HepG2 (cell line): ENCODE measurements at regions not wholly inside any gene's neighbourhood (a gene's known extent, or its start where the extent isn't known, plus 50 kb on each side); places are given as distances from the start of the nearest gene placed in this dataset.

Experiments
- FOSL1 ChIP-seq: sonication (generic); formaldehyde crosslinking; IDR thresholded peaks from 2 replicates; pipeline ENCODE4 v1.9.0; 2021; ENCODE audit warnings: missing genetic modification reagents, borderline replicate concordance
- FOSL2 ChIP-seq: sonication (generic); formaldehyde crosslinking; IDR thresholded peaks from 2 replicates; pipeline ENCODE4 v1.4.0; 2020; ENCODE audit warnings: missing genetic modification reagents
- GABPB1 ChIP-seq: IDR thresholded peaks from 2 replicates; pipeline ENCODE4 v1.6.1; 2016; ENCODE audit warnings: mild to moderate bottlenecking, missing genetic modification reagents, moderate library complexity, missing compliant biosample characterization
- HDAC2 ChIP-seq: sonication (generic); formaldehyde crosslinking; IDR thresholded peaks from 2 replicates; pipeline ENCODE4 v1.4.0; 2020; ENCODE audit warnings: missing genetic modification reagents
- HHEX ChIP-seq: IDR thresholded peaks from 2 replicates; pipeline ENCODE4 v1.6.1; 2016; ENCODE audit warnings: control low read depth
- LBX2 ChIP-seq: sonication (generic); formaldehyde crosslinking; IDR thresholded peaks from 2 replicates; pipeline ENCODE4 v1.5.0; 2020; ENCODE audit warnings: missing genetic modification reagents, mild to moderate bottlenecking, borderline replicate concordance
- SUZ12 ChIP-seq: fragments of 150-350 bp; IDR thresholded peaks from 2 replicates; pipeline ENCODE4 v1.6.1; 2014; ENCODE audit warnings: low read depth, low read length
- TCF7 ChIP-seq: sonication (generic); IDR thresholded peaks from 2 replicates; pipeline ENCODE4 v1.6.1; 2016; ENCODE audit warnings: antibody characterized with exemption, low read depth
- THAP8 ChIP-seq: sonication (generic); formaldehyde crosslinking; IDR thresholded peaks from 2 replicates; pipeline ENCODE4 v1.5.1; 2020; ENCODE audit warnings: missing genetic modification reagents, mild to moderate bottlenecking, borderline replicate concordance
- THRA ChIP-seq: sonication (generic); formaldehyde crosslinking; IDR thresholded peaks from 2 replicates; pipeline ENCODE4 v1.4.0; 2020; ENCODE audit warnings: missing genetic modification reagents, borderline replicate concordance
- TOPORS ChIP-seq: sonication (generic); formaldehyde crosslinking; IDR thresholded peaks from 2 replicates; pipeline ENCODE4 v1.8.0; 2023; ENCODE audit warnings: mild to moderate bottlenecking, missing genetic modification reagents
- ZBTB46 ChIP-seq: sonication (generic); formaldehyde crosslinking; IDR thresholded peaks from 2 replicates; pipeline ENCODE4 v1.4.0; 2020; ENCODE audit warnings: mild to moderate bottlenecking, missing genetic modification reagents, borderline replicate concordance
- ZNF230 ChIP-seq: sonication (generic); formaldehyde crosslinking; IDR thresholded peaks from 2 replicates; pipeline ENCODE4 v1.4.0; 2020; ENCODE audit warnings: mild to moderate bottlenecking, missing genetic modification reagents
- ZNF431 ChIP-seq: sonication (generic); formaldehyde crosslinking; IDR thresholded peaks from 2 replicates; pipeline ENCODE4 v1.9.0; 2022; ENCODE audit warnings: missing genetic modification reagents, low read depth, mild to moderate bottlenecking, borderline replicate concordance
- ZNF510 ChIP-seq: sonication (generic); formaldehyde crosslinking; IDR thresholded peaks from 2 replicates; pipeline ENCODE4 v1.4.0; 2020; ENCODE audit warnings: low read depth, mild to moderate bottlenecking, missing genetic modification reagents
- ZNF567 ChIP-seq: sonication (generic); formaldehyde crosslinking; IDR thresholded peaks from 2 replicates; pipeline ENCODE4 v1.8.1; 2023; ENCODE audit warnings: mild to moderate bottlenecking, missing genetic modification reagents, borderline replicate concordance
- ZNF724P ChIP-seq: sonication (generic); formaldehyde crosslinking; IDR thresholded peaks from 2 replicates; pipeline ENCODE4 v1.8.0; 2022; ENCODE audit warnings: missing genetic modification reagents, borderline replicate concordance
- TF ChIP-seq, protein P1 (sequence below): sonication (generic); formaldehyde crosslinking; IDR thresholded peaks from 2 replicates; pipeline ENCODE4 v1.8.0; 2022; ENCODE audit warnings: low read depth, missing genetic modification reagents
- TF ChIP-seq, protein P2 (sequence below): sonication (generic); formaldehyde crosslinking; IDR thresholded peaks from 2 replicates; pipeline ENCODE4 v1.8.1; 2023; ENCODE audit warnings: mild to moderate bottlenecking, moderate library complexity, missing genetic modification reagents
- TF ChIP-seq, protein P3 (sequence below): sonication (generic); formaldehyde crosslinking; conservative IDR thresholded peaks from 2 replicates; pipeline ENCODE4 v1.8.0; 2022; ENCODE audit warnings: missing genetic modification reagents

- TF ChIP-seq ZBTB46 (CRISPR knock-in tag), result 0 out of 2 replicates have a peak, but pooled peaks have one; percentile 69
- no peak for TF ChIP-seq THAP8 (CRISPR knock-in tag)
- TF ChIP-seq, protein P1, sequence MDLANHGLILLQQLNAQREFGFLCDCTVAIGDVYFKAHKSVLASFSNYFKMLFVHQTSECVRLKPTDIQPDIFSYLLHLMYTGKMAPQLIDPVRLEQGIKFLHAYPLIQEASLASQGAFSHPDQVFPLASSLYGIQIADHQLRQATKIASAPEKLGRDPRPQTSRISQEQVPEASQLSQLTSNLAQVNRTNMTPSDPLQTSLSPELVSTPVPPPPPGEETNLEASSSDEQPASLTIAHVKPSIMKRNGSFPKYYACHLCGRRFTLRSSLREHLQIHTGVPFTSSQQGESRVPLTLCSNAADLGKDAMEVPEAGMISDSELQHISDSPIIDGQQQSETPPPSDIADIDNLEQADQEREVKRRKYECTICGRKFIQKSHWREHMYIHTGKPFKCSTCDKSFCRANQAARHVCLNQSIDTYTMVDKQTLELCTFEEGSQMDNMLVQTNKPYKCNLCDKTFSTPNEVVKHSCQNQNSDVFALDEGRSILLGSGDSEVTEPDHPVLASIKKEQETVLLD, result no peak
- TF ChIP-seq, protein P2, sequence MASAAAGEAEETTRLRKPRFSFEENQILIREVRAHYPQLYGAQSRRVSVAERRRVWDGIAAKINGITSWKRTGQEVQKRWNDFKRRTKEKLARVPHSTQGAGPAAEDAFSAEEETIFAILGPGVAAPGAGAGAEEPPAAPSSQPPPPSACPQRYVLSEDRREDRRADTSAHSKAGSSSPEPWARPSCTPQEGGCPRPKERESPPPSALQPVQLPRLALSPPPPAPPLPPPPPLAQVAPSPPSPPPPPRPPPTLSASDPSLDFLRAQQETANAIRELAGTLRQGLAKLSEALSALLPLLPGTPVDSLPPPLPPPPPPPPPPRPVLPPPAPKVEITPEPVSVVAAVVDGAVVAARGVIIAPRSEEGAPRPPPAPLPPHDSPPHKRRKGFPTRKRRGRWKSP (CRISPR knock-in tag), result no peak
- TF ChIP-seq TOPORS (CRISPR knock-in tag), result no peak
- TF ChIP-seq ZNF567 (CRISPR knock-in tag), result no peak
- TF ChIP-seq GABPB1 (CRISPR knock-in tag), result peak; percentile 43; the same call in 1 of the 2 replicates
- TF ChIP-seq FOSL2 (CRISPR knock-in tag), result no peak
- no peak for TF ChIP-seq ZNF510 (CRISPR knock-in tag)
- TF ChIP-seq TCF7, result no peak
- TF ChIP-seq FOSL1 (CRISPR knock-in tag), result no peak
- no peak for TF ChIP-seq HHEX (CRISPR knock-in tag)
- TF ChIP-seq LBX2 (CRISPR knock-in tag), result no peak
- no peak for TF ChIP-seq THRA (CRISPR knock-in tag)
- TF ChIP-seq, protein P3, sequence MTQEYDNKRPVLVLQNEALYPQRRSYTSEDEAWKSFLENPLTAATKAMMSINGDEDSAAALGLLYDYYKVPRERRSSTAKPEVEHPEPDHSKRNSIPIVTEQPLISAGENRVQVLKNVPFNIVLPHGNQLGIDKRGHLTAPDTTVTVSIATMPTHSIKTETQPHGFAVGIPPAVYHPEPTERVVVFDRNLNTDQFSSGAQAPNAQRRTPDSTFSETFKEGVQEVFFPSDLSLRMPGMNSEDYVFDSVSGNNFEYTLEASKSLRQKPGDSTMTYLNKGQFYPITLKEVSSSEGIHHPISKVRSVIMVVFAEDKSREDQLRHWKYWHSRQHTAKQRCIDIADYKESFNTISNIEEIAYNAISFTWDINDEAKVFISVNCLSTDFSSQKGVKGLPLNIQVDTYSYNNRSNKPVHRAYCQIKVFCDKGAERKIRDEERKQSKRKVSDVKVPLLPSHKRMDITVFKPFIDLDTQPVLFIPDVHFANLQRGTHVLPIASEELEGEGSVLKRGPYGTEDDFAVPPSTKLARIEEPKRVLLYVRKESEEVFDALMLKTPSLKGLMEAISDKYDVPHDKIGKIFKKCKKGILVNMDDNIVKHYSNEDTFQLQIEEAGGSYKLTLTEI (CRISPR knock-in tag), result no peak
- no peak for TF ChIP-seq HDAC2
- TF ChIP-seq SUZ12, result no peak
- TF ChIP-seq ZNF724P (CRISPR knock-in tag), result no peak
- TF ChIP-seq ZNF431 (CRISPR knock-in tag), result no peak
- no peak for TF ChIP-seq ZNF230
Measured at GRCh38 chr20:25865715-25866656, 169.3 kb upstream of the ZNF337 start (continued).
